Mesenteric fat pad (tissue), 1 donor: ENCODE measurements at regions not wholly inside any gene's neighbourhood (a gene's known extent, or its start where the extent isn't known, plus 50 kb on each side); places are given as distances from the start of the nearest gene placed in this dataset.
"Not testable (repeated sequence)": the region's sequence is repeated elsewhere in the genome, so short reads cannot be mapped to it uniquely, and the experiment has no call there.

Source experiments
- DNase-seq: peaks from one replicate; pipeline ENCODE4 v3.0.0-alpha.2; 2020; ENCODE audit warnings: low spot score
- donor health status: DM: yes; HTN: yes; CAD: no.

DNA sequence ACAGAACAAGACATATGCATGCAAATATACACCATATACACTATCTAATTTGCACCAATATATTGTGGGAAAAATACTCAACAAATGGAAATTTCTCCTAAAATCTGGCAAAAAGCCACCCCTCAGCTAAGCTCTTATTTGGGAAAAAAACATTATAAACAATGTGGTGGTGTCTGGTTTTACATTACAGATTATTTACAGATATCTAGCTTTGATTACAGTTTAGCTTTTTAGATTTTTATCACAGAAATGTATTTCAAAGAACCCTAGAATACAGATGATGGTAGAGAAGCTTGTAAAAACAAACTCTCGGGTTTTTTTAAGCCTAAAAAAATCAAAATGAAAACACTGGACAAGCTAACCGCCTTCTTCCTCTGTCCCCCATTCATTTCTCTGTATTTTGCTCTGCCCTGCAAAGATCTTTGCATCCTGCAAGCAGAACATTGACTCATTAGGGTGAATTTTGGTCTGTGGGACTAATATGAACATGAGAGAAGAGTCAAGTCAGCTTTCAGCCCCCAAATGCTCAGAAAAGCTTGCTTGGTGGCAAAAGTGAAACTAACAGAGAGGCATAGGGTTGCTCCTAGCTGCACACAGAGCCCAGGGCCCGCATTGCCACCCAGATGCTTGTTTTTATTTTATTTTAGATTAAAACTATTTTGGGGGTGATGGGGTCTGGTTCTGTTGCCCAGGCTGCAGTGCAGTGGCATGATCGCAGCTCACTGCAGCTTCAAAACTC, 88.8 kb upstream of the LYZL1 start:
- no peak for DNase-seq

DNA sequence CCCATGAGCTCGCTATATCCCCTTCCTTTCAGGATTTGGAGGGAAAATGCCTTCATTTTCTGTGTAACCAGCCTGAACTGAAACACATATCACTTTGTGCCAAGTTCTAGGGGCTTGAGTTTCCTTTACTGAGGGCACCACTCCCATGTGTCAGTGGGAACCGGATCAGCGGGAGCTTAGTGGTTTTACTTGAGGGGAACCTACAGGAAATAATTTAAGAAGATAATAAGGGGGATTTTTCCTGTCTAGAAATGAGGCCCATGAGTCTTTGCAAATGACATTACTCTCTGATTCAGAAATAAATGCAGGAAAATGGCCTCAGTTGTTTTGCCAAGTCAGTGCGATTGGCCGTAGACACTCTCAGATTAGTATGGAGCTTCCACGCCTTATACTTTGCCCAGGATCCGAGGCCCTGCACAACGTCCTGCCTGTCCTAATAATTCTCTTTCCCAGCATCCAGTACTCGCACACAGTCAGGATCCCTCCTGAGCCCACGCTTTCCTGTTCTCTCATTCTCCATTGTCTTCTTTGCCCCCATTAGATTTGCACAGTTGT, 86.4 kb upstream of the LYZL1 start:
- no peak for DNase-seq

DNA sequence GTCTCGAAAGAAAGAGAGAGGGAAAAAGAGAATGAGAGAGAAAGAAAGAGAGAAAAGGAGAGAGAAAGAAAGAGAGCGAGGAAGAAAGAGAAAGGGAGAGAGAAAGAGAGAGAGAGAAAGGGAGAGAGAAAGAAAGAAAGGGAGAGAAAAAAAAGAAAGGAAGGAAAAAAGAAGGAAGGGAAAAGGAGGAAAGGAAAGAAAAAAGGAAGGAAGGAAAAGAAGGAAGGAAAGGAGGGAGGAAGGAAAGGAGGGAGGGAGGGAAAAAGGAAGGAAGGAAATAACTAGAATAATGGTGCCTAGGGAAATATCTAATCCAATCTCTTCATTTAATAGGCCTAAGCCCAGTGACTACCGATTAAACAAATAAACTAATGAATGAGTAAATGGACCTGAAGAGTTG, 85.4 kb upstream of the LYZL1 start:
- DNase-seq: no peak

DNA sequence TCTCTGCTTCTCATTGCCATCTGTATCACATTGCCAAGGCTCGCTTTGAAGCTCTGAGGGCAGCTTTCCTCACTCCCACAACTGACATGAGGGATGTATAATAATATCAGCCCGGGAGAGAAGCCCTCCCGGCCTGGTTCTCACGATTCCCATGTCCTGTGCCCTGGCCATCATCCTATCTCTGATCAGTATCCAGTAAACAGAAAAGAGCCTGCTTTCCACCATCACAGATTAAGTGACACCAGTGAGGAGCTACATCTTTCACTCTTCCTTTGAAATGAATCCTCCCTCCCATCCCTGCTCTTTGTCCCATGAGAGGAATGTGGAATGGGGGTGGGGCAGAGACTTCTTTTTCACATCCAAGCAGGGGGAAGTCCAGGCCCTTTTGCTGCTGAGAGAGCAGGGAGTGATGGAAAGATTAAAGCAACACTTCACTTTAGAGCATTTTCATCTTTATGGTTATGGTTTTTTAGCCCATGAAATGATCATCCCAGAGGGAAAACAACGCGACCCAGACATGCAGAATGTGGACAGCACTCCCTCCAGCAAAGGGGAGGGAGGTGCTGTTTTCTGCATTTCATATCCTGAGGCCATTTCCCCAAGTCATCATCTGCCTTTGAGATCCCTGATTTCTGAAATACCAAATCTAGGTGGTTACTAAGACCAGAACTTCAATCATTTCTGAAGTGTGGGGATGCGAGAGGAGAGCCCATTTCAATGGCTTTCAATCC, 84.6 kb upstream of the LYZL1 start:
- DNase-seq: no peak

DNA sequence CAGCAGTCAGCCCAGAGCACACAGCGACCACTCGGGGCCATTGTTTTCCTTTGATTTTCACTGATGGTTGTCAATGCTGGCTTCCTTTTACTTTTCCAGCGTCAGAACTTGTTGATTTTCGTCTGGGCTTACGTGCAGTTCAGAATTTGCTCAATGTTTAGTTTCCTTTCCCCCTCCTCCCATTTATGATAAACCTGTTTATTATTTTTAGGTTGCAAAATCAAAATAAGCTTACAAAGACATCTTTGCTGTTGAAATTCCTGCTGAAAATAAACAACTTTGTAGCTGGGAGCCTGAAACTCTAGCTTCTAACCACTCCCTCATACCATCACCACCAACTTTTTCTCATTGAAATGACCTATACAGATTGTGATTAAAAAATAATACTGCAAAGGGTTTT, 83.1 kb upstream of the LYZL1 start:
- no peak for DNase-seq

DNA sequence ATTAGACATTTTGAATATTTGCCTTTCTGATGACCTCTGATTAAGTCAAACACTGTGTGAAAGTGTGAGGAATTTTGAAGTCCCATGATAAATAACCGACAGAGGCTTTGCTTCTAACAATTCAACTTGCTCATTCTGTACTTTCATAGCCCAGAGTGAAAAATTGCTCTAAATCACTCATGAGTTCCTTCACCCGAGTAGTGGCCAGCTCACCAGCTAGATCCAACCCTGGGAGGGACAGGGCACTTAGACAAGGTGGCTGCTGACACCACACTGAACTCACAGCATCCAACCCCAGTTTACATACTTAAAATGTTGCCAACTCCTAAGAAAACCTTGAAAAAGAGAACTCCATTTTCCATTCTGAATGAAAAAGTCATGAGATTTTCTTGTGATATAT, 80.0 kb upstream of the LYZL1 start:
- DNase-seq: no peak

DNA sequence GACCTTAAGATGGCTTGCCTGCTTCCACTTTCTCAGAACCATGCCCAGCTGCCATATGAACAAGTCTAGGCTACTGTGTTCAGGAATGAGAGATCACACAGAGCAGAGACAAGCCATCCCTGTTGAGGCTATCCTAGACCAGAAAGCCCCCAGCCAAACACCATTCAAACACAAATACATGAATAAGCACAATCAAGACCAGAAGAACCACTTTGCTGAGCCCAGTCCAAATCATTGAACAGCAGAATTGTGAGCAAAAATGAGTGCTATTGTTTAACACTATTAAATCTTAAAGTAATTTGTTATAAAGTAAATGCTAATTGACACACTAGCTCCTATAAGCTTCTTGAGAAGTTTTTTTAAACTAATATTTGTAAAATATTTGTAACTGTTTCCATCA, 79.0 kb upstream of the LYZL1 start:
- DNase-seq: no peak

DNA sequence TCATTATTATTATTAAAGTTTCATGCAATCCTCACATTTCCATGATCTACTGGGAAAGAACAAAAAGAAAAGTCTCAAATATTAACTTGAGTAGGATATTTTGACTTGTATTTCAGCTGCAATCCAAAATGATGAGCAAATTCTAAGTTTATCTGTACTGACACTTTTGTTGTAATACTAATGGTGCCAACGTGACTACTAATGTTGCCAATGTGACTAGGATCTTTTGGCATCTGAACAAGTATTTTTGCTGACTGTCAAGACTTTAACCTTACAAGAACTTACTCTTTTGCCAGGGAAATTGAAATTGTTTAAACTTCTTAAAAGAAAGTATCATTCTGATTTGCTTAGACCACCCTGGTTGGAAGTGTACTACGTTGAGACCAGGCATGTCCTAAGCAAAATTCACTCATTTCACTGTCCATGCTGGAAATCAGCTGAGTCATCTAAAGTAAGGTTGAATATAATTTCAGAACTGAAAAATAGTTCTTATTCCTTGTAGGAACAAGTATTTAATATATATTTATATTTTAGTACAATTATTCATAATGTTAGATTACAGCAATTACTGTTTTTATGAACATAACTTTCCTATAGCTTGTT, 78.5 kb upstream of the LYZL1 start:
- DNase-seq: no peak

DNA sequence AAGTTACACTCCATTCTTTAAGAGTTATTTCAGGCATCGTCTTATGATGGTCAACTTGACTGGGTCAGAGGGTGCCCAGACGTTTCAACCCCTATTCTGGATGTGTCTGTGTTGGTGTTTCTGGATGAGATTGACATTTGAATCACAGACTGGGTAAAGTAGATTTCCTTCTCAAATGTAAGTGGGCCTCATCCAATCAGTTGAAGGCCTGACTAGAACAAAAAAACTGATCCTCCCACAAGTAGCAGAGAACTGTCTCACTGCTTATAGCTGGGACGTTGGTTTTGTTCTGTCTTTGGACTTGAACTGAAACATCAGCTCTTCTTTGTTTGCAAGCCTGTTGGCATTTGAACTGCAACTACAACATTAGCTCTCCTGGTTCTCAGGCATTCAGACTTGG, 76.3 kb upstream of the LYZL1 start:
- no peak for DNase-seq

DNA sequence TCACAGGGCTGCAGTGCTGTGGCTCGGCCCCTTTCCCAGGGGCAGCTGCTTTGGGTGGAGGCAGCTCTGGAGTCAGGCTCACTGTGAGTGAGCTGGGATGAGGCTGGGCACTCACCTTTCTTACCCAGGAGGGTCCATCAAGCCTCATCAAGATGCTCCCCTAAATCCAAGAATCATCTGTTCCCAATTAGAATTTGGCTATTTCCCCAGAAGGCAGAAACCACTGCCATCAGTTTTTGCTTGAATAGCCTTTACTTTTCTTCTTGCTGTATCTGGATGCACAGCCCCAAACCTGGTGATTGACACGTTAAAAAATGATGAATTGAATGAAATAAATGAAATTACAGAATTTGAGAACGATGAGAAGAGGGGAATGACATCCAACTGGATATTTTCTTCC, 74.3 kb upstream of the LYZL1 start:
- no peak for DNase-seq

DNA sequence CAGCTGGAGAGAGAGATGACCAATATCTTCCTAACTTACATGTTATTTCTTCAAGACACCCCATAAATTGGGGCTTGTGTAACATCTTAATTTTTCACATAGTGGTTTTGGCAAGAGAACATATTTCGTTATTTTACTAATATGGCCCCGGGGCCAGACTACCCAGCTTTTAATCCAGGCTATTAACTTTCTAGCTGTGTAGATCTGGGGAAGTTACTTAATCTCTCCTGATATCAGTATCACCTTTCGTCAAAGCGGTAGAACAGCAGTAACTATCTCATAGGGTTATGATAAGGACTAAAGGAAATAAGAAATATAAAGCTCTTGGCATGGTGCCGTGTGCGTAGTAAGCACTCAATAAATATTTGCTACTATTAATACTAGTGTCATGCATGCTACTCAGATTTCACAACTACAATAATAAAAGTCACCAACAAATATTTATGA, 71.6 kb upstream of the LYZL1 start:
- DNase-seq: no peak

DNA sequence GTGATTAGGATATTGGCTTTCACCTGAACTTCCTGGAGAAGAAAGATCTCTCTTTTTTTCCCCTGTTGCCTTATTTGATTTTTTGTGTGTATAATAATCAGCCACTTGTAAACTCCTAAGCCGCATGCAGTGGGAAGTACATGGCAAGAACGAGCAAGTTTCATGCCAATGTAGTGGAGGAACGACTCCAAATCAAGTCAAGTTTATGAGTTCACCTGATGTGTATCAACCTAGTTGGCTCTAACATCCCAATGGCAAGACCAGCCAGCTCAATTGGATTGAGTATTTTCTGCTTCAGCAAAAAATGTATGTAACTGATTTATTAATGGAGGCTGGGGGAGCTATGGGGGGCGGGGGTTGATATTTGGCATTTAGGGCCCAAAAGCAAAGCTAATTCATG, 65.5 kb upstream of the LYZL1 start:
- no peak for DNase-seq

DNA sequence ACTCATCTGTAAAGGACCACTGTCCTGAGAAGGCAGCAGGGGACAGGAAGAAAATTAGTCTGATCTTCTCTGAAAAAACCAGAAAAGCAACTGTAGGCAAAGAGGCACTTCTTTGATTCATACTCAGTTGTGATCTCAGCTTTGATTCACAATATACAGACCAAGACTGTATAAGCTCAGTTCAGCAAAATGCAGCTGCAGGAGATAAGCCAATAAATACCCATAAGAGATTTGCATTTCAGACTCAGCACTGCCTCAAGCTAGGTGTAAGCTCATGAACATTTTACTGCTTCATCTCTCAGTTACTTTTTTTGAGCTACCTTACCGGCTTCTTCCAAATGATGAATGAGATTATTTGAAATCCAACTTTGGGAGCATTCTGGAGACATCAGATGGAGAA, 64.2 kb upstream of the LYZL1 start:
- DNase-seq: no peak

DNA sequence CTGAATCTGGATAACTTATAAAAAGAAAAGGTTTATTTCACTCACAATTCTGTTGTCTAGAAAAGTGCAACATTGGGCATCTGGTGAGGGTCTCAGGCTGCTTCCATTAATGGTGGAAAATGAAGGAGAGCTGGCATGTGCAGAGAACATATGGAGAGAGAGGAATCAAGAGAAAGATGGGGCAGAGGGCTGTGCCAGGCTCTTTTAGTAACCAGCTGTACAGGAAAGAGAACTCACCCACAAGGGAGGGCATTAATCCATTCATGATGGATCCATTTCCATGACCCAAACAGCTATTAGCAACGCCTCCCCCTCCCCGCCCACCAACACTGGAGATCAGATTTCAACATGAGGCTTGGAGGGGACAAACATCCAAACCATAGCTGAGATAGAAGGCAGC, 61.7 kb upstream of the LYZL1 start:
- no peak for DNase-seq

DNA sequence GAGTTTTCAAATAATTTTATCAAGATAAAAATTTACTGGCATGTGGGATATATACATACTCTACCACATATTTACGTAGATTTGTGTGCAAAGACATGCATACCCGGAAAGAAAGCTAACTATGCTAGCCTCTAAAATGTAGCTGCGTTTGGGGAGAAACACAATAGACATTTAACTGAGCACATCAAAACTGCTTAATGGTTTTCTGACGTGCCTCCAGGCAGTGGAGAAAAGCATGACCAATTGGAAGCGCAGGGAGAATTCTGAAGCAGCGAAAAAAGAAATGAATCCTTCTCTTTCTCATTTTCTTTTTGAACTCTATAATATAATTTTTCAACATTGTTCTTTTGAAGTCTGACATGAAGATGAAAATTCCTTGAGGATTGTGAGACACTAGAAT, 60.3 kb upstream of the LYZL1 start:
- DNase-seq: no peak

DNA sequence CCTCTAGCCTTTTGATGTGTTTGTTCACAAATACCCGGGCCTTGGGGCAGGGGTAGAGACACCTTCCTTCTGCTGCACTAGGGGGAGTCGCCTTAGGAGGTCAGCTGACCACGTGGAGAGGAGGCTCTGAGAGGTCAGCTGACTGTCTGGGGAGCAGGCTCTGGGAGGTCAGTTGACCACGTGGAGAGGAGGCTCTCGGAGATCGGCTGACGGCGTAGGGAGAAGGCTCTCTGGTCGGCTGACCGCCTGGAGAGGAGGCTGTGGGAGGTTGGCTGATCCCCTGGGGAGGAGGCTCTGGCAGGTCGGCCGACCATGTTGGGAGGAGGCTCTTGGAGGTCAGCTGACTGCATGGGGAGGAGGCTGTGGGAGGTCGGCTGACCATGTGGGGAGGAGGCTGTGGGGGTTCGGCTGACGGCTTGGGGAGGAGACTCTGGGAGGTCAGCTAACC, 59.6 kb upstream of the LYZL1 start:
- no peak for DNase-seq

DNA sequence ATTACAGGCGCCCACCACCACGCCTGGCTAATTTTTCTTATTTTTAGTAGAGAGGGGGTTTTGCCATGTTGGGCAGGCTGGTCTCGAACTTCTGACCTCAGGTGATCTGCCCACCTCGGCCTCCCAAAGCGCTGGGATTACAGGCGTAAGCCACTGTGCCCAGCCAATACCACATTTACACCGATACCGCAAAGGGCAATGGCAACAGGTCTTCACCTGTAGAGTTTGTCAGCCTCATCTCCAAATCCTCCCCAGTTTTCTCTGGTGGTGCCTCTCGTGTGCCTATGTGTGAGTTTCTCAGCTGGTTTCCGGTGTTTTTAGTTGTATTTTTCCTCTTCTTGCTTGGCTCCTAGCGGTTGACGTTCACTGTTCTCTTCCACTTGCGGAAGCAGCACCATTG, 52.0 kb upstream of the LYZL1 start:
- not testable (repeated sequence) for DNase-seq

DNA sequence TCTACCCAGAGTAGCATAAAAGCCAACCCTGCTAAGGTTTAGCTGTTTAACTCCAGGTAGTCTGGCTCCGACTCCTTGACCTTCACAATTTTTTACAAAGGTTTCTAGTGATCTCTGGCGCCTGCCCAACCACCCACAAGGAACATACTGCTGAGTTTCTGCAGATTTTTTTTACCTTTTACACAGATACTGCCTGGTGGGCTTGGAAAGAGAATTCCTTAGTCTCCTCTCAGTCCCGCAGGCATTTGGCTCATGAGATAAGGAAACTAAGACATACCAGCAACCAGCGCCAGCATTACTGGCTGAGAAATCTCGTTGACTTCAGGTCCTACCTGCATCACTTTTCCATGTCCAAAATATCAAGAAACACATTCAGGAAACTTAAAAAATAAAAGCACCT, 51.1 kb upstream of the LYZL1 start:
- DNase-seq: no peak

DNA sequence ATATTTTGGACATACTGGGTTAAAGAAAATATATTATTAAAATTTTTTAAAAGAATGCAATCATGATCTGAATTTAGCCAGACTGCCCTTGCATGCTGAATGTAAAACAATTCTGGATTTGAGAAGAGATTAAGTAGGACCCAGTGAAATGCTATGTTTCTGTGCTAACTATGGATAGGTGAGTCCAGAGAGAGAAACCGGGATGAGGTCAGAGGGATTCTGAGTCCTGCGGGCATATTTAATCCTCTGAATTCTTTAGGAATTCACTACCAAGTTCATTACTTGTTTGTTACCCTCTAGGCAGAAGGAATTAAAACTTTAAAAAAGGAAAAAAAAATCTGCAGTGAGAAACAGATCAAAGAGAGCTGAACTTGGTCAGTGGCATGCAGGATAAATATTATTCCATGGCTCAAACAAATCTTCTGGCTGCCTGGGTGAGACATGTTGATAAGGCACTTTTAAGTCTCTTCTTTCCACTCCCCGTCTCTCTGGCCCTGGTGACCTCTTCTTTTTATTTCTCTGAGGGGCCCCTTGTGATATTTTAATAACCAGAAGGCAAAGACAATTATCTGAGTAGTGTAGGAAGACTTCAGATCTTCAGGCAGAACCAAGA, 50.2 kb upstream of the LYZL1 start:
- DNase-seq: no peak
